Cardiac fibroblast (primary cell): ENCODE measurements at regions not wholly inside any gene's neighbourhood (a gene's known extent, or its start where the extent isn't known, plus 50 kb on each side); places are given as distances from the start of the nearest gene placed in this dataset.

Source experiments
- DNase-seq, 2 donors: peaks; one replicate each; pipeline versions ENCODE4 v3.0.0 to v3.0.0-alpha.2; 2010; ENCODE audit warnings: low read depth in 2 of 2
- H3K4me3 ChIP-seq, 2 donors: replicated peaks in 1 of 2; 1 replicate in 1 of 2; 2 replicates in 1 of 2; pipeline ENCODE4 v1.5.1; 2011; ENCODE audit warnings: low read depth in 2 of 2, low read length in 2 of 2, mild to moderate bottlenecking in 2 of 2, moderate library complexity in 1 of 2
- TF ChIP-seq, protein P1 (sequence below): IDR thresholded peaks from one replicate; pipeline ENCODE4 v1.5.1; 2011; ENCODE audit warnings: low read depth, mild to moderate bottlenecking, low read length, inconsistent platforms

DNA sequence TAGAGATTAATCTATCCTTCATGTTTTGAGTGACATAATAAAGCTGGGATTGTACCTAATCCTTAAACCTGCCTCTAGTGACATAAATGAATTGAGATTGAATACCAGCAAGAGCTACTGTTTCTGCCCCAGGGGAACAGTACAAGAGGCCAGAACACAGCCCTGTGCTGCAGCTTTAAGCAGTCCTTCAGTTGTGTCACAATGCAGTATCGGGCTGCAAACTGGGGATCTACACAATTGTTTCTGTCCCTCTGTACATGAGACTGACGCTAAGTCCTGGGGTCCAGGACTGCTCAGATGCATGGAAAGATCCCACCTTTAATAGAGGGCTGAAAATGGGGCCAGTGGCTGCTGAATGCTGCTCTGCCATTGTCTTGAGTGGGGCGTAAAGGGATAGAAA is 87.5 kb downstream of the MINAR1 start:
- no peak for DNase-seq
- TF ChIP-seq, protein P1, sequence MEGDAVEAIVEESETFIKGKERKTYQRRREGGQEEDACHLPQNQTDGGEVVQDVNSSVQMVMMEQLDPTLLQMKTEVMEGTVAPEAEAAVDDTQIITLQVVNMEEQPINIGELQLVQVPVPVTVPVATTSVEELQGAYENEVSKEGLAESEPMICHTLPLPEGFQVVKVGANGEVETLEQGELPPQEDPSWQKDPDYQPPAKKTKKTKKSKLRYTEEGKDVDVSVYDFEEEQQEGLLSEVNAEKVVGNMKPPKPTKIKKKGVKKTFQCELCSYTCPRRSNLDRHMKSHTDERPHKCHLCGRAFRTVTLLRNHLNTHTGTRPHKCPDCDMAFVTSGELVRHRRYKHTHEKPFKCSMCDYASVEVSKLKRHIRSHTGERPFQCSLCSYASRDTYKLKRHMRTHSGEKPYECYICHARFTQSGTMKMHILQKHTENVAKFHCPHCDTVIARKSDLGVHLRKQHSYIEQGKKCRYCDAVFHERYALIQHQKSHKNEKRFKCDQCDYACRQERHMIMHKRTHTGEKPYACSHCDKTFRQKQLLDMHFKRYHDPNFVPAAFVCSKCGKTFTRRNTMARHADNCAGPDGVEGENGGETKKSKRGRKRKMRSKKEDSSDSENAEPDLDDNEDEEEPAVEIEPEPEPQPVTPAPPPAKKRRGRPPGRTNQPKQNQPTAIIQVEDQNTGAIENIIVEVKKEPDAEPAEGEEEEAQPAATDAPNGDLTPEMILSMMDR: no peak

DNA sequence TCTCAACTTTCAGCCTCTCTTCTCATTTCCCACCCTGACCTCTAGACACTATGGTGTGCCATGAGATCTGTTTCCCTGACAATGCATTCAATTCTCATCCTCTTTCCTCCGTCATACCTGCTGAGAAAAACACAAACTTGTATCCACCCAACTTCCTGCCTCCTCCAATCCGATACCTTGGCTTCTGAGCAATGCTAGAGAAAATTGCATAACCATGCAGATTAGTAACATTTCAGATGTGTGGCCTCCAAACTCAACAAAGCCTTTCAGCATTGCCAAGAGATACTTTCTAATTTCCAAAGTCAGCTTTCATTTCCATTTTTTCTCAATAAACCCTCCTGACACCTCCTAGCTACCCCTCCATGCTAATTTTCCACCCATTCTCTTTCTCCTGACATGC is 88.5 kb downstream of the MINAR1 start:
- DNase-seq: no peak
- TF ChIP-seq, protein P1: no peak
- H3K4me3 ChIP-seq: no peak overlapping the region

More for the DNA sequence above, 87.5 kb downstream of the MINAR1 start:
- no peak overlapping the region for H3K4me3 ChIP-seq

DNA sequence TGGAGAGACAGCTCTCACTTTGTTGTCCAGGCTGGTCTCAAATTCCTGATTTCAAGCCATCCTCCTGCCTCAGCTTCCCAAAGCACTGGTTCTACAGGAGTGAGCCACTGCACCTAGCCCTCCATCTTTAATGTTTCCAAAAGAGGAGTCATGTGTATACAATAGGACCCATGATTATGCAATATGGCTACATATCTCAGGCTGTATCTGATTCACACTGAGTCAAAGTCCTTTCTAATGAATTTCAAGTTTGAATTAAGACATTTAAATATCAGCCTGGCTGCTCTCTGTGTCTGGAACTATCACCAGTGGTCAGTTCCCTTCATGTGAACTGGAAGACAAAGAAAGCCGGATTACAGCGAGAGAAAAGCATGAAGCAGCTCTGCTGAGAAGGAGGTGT is 90.5 kb downstream of the MINAR1 start:
- TF ChIP-seq, protein P1: no peak
- no peak overlapping the region for H3K4me3 ChIP-seq
- DNase-seq: peak in 1 of 2 donors; percentile 17

DNA sequence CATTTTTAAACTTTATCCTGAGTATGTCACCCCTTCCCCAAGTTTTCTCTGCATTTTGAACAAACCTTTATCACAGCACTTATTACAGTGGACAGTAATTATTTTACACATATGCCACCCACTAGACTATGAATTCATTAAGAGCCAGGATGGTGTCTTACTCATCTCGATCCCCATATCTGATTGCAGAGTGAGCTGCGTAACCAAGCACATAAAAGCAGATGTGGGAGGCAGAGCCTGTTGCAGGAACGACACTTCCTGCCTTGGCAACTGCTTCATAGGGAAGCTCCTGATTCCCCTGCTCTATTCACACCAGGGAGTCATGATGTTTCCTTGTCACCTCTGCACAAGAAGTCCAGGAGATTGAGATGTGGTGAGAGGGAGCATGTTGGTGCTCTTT is 91.1 kb downstream of the MINAR1 start:
- peak in 1 of 2 donors; percentile 9 for DNase-seq
- H3K4me3 ChIP-seq: no peak overlapping the region
- TF ChIP-seq, protein P1: no peak

DNA sequence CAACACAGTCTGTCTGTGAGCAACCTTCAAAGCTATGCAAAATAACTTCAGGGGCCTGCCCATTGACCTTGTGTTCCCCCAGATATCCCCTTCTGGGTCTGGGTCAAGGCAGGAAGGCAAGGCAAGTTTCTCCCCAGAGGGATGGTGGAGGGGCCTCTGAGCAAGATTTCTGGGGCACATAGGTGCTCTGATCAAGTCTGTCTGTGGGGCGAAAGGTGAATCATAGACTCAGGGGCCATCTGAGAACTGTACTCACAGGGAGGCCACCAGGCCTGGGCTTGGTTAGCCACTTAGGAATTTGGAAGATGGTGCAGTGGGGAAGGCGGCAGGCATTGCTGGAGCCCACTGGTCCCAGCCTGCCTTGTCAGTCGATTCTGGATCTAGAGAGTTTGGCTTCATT is 92.4 kb downstream of the MINAR1 start:
- no peak overlapping the region for H3K4me3 ChIP-seq
- TF ChIP-seq, protein P1: no peak
- DNase-seq: no peak

DNA sequence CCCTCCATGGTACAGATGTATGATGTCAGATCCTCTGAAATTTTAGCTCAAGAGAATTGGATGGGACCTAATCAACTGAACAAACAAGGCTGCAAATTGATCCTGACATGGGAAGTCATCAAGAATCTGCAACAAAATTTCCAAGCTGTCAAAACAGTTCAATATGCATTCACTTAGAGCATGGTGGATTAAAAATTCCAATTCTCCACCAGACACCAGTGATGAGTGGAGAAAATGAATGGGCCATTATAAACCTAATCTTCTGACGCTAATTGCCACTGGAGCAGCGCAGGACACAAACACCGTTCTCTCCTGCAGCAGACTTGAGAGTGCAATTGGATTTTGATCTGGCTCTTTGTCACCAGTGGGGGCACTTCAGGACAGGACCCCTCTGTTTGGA is 94.2 kb downstream of the MINAR1 start:
- DNase-seq: no peak
- no peak overlapping the region for H3K4me3 ChIP-seq
- TF ChIP-seq, protein P1: no peak

DNA sequence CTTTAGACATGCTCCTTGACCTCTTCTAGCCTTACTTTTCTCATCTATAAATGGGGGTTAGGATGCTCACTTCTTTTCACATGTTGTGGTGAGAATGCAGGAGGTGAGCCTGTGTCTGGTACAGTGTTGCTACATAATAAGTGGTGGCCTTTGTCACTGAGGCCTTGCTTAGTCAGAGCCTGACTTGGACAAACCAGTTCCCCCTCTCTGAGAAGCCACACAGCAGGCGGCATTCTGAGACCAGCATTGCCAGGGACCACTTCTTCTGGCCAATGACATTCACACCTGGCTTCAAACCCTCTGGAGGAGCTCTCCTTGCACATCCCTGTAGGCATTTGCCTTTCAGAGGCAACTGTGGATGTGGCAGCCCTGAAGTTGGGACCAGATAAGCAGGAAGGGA is 95.7 kb downstream of the MINAR1 start:
- DNase-seq: no peak
- TF ChIP-seq, protein P1: no peak
- H3K4me3 ChIP-seq: no peak overlapping the region
